Muscle layer of duodenum (tissue), 2 donors: ENCODE measurements at regions not wholly inside any gene's neighbourhood (a gene's known extent, or its start where the extent isn't known, plus 50 kb on each side); places are given as distances from the start of the nearest gene placed in this dataset.
"Not testable (repeated sequence)": the region's sequence is repeated elsewhere in the genome, so short reads cannot be mapped to it uniquely, and the experiment has no call there.

Experiments used
- H3K27ac ChIP-seq: one replicate; pipeline ENCODE4 v1.7.0; 2013; ENCODE audit warnings: mild to moderate bottlenecking, low read length
- H3K27me3 ChIP-seq: one replicate; pipeline ENCODE4 v1.7.0; 2013; ENCODE audit warnings: low read depth, mild to moderate bottlenecking, control low read depth, low read length
- H3K36me3 ChIP-seq, 2 donors: one replicate each; pipeline ENCODE4 v1.7.0; 2013; ENCODE audit warnings: low read length in 2 of 2, control low read depth in 1 of 2, mild to moderate bottlenecking in 1 of 2; ENCODE audit not compliant: insufficient read depth in 2 of 2, control insufficient read depth in 1 of 2
- H3K4me1 ChIP-seq, 2 donors: one replicate each; pipeline ENCODE4 v1.7.0; 2013; ENCODE audit warnings: low read length in 2 of 2, mild to moderate bottlenecking in 2 of 2, control low read depth in 1 of 2, moderate library complexity in 1 of 2; ENCODE audit not compliant: insufficient read depth in 2 of 2, control insufficient read depth in 1 of 2
- H3K4me3 ChIP-seq, 2 donors: one replicate each; pipeline ENCODE4 v1.7.0; 2013; ENCODE audit warnings: low read length in 2 of 2, low read depth in 1 of 2, mild to moderate bottlenecking in 1 of 2
- H3K9me3 ChIP-seq, 2 donors: one replicate each; pipeline ENCODE4 v1.7.0; 2013; ENCODE audit warnings: low read length in 2 of 2, control low read depth in 1 of 2, mild to moderate bottlenecking in 1 of 2; ENCODE audit not compliant: control insufficient read depth in 1 of 2
- donor health status: healthy.

DNA sequence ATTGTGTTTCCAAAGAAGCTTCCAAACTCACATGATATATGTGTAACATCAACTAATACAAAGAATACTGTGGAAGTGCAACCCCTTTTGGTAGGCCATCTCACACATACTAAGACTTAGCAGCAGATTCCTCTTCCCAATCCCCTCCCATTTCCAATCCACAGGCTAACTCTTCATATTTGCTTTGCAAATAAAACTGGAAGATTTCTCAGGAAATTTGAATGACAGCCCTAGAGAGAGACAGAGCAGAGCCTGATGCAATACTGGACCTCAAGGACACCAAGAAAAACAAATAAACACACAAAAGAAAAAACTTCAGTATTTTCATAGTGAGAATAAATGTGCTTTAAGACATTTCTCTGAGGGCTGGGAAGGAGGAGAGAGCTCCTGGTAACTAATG is 190.2 kb upstream of the BRINP3 start:
- H3K4me1 ChIP-seq, result no peaks in the 10 kb centered on the region
- no peaks in the 10 kb centered on the region for H3K9me3 ChIP-seq
- H3K27me3 ChIP-seq, result no peaks in the 10 kb centered on the region

DNA sequence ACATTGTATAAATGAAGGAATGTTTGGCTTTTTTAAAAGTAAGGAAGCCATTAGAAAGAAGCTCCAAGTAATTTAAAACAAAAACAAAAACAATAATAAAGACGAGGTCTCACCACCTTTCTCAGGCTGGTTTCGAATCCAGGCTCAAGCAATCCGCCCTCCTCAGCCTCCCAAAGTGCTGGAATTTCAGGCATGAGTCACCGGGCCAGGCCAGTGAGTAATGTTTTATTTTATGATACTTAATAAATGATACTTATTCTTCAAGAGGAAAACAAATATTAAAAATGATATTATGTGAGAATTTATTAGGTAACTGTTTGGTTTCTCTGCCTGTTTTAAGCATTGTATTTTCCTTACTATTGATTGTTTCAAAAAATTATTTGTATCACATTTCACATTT is 201.4 kb upstream of the BRINP3 start:
- H3K9me3 ChIP-seq, result no peaks in the 10 kb centered on the region

More for the DNA sequence above, 190.2 kb upstream of the BRINP3 start:
- Histone ChIP-seq H3K4me3 (no peak overlapping the region), H3K36me3 (no peaks in the 10 kb centered on the region), H3K27ac (no peak overlapping the region)

DNA sequence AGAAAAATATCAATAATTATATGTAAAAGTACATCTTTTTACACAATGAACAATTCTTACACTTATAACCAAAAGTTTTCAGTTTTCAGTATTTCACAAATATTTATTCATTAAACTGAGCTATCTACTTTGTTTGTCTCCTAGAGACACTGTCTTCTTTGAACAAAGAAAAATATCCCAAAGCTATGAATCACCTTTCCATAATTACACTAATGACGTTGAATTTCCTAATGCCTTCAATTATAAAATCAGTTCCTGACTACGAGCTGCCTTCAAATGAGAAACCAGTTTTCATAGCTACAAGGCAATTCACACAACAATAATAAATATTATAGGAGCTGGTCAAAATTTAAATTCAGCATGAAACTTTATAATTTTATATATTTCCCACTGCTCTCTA is 201.8 kb upstream of the BRINP3 start:
- Histone ChIP-seq H3K36me3 (no peaks in the 10 kb centered on the region), H3K27me3 (no peaks in the 10 kb centered on the region), H3K4me3 (no peak overlapping the region), H3K4me1 (no peaks in the 10 kb centered on the region), H3K27ac (no peak overlapping the region), H3K9me3 (no peaks in the 10 kb centered on the region)

More for the DNA sequence above, 201.4 kb upstream of the BRINP3 start:
- H3K27me3 ChIP-seq, result no peaks in the 10 kb centered on the region
- H3K36me3 ChIP-seq, result no peaks in the 10 kb centered on the region
- H3K27ac ChIP-seq, result no peak overlapping the region
- no peaks in the 10 kb centered on the region for H3K4me1 ChIP-seq
- H3K4me3 ChIP-seq, result no peak overlapping the region

DNA sequence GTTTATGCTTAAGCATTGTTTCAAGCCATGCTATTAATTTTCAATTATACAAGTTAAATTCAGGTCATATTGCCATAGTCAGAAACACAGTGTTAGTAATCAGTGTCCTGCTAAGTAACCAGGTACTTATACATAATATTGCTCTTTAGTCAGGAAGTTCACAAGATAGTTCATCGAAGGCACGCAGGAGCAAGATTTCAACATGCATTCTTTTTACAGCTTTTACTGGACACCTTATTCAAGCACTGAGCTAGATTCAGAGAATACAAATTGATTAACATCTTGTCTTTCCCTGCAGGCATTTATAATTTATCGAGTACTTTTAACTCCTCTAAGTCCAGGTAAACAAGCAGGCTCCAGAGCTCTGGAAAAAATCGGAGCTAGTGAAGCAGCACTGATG is 202.3 kb upstream of the BRINP3 start:
- Histone ChIP-seq H3K9me3 (no peaks in the 10 kb centered on the region), H3K27ac (no peak overlapping the region), H3K4me1 (no peaks in the 10 kb centered on the region), H3K36me3 (no peaks in the 10 kb centered on the region), H3K4me3 (no peak overlapping the region), H3K27me3 (no peaks in the 10 kb centered on the region)

DNA sequence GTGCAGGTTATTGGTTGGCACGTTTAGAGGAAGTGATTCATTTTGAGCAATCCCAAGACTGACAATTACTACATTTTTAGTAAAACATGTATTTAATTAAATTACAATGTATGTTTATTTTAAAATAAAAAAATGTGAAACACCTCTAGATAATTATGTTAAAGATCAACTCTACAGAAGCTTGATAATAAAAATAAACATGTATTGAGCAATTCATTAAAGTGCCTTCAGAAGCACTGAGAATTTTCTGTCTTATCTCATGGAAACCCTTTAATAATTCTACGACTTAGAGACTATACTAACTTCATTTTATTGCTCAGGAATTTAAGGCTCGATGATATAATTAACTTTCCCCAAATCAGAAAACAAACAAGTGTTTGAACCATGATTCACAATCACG is 208.0 kb upstream of the BRINP3 start:
- Histone ChIP-seq H3K36me3 (no peaks in the 10 kb centered on the region), H3K27ac (no peak overlapping the region), H3K9me3 (no peaks in the 10 kb centered on the region), H3K27me3 (no peaks in the 10 kb centered on the region), H3K4me1 (no peaks in the 10 kb centered on the region), H3K4me3 (no peak overlapping the region)

DNA sequence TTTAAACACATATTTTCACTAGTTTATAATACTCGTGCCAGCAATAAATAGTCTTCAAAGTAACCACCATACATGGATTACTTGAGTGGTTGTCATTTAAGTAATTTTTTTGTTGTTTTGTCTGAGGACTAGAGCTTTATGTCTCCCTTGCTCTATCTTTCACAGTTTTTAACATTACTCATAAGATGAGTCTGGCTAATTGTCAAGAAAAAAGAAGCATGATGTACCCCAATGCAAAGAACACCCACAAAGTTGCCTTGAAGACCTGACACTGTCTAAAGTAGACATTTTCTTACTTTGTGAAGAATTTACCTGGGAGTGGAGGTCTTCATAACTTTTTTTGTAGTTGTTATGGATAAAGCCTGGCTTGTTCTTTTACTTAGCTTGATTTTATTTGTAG is 210.4 kb upstream of the BRINP3 start:
- H3K27me3 ChIP-seq, result no peaks in the 10 kb centered on the region
- H3K9me3 ChIP-seq, result no peaks in the 10 kb centered on the region
- no peak overlapping the region for H3K27ac ChIP-seq
- H3K4me1 ChIP-seq, result no peaks in the 10 kb centered on the region
- H3K4me3 ChIP-seq, result no peak overlapping the region
- no peaks in the 10 kb centered on the region for H3K36me3 ChIP-seq

DNA sequence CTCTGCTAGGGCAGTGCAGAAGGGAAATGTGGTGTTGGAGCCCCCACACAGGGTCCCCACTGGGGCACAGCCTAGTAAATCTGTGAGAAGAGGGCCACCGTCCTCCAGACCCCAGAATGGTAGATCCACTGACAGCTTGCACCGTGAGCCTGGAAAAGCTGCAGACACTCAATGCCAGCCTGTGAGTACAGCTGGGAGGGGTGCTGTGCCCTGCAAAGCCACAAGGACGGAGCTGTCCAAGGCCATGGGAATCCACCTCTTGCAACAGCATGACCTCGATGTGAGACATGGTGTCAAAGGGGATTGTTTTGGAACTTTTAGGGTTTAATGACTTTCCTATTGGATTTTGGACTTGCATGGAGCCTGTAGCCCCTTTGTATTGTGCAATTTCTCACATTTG is 220.8 kb upstream of the BRINP3 start:
- H3K36me3 ChIP-seq, H3K4me3 ChIP-seq, H3K4me1 ChIP-seq, H3K9me3 ChIP-seq, H3K27ac ChIP-seq, H3K27me3 ChIP-seq: not testable (repeated sequence)

DNA sequence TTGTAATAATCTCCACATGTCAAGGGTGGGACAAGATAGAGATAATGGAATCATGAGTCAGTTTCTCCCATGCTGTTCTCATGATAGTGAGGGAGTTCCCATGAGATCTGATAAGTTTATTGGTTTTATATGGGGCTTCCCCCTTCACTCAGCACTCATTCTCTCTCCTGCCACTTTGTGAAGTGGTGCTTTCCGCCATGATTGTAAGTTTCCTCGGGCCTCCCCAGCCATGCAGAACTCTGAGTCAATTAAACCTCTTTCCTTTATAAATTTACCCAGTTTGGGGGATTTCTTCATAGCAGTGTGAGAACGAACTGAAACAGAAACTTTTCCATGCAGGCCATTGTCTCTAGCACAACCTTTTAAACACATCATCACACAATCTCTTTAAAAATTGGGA is 221.5 kb upstream of the BRINP3 start:
- Histone ChIP-seq H3K9me3 (no peaks in the 10 kb centered on the region), H3K4me3 (no peak overlapping the region), H3K36me3 (no peaks in the 10 kb centered on the region), H3K27me3 (no peaks in the 10 kb centered on the region), H3K27ac (no peak overlapping the region), H3K4me1 (no peaks in the 10 kb centered on the region)

DNA sequence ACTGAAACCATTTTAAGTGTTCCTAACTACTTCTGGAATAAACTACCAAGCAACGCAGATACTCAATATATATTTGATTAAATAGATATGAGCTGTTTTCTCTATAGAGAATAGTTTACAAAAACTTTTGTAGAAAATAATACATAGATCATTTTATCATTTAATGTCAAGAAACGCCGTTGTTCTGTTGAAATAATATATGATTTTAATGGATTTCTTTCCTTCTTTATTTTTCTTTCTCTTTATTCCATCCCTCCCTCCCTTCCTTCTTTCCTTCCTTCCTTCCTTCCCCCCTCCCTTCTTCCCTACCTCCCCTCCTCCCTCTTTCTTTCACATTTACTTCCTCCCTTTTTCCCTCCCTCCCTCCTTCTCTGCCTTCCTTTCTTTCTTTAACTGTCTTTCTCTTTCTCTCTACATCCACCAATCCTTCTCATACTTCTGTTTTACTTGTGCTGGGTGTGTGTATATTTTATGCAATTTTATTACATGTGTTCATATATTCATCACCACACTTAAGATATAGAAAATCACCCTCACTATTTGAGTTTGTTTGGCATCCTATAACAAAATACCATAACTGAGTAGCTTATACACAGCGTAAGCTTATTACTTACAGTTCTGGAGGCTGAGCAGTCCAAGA is 230.9 kb upstream of the BRINP3 start:
- Histone ChIP-seq H3K27me3 (no peaks in the 10 kb centered on the region), H3K4me3 (no peak overlapping the region), H3K27ac (no peak overlapping the region), H3K36me3 (no peaks in the 10 kb centered on the region), H3K9me3 (peaks cover 0 to 2% of the 10 kb centered on the region in 2 donors), H3K4me1 (no peaks in the 10 kb centered on the region)

DNA sequence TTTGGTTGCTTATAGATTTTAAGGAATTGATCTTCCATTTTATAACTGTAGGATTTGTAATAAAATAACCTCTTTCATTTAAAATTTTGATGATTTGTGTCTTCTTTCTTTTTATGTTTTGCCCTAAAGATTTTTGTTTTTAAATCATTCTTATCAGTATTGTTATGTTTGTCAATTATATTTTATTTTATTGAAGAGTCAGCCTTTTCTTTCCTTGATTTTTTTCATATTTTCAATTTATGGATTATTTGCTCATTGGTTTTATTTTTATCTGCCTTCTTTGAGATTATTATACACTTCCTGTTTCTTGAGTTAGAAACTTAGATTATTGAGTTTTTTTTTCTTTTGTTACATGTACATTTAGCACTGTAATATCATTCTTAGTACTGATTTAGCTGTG is 233.4 kb upstream of the BRINP3 start:
- Histone ChIP-seq H3K36me3 (no peaks in the 10 kb centered on the region), H3K27me3 (no peaks in the 10 kb centered on the region), H3K27ac (no peak overlapping the region), H3K9me3 (peaks cover 0 to 2% of the 10 kb centered on the region in 2 donors), H3K4me3 (no peak overlapping the region), H3K4me1 (no peaks in the 10 kb centered on the region)

DNA sequence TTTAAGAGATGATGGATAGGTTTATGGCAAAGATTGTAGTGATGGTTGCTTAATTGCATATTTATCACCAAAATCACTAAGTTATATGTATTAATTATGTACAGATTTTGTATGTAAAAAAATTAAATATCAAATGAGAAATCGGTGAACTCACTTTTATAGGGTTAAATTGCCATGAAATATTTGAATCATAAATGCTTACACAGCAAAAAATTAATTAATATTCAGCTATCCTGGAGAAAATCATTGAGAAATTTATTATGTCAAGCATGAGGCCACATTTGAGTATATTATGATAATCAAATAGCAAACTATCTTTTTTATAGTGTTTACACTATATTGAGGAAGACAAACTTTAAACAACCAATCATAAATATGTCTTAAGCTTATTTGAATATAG is 239.4 kb upstream of the BRINP3 start:
- peaks cover 0 to 2% of the 10 kb centered on the region in 2 donors for H3K9me3 ChIP-seq
- no peak overlapping the region for H3K27ac ChIP-seq
- H3K4me1 ChIP-seq, result no peaks in the 10 kb centered on the region
- H3K4me3 ChIP-seq, result no peak overlapping the region
- H3K27me3 ChIP-seq, result no peaks in the 10 kb centered on the region
- H3K36me3 ChIP-seq, result no peaks in the 10 kb centered on the region

DNA sequence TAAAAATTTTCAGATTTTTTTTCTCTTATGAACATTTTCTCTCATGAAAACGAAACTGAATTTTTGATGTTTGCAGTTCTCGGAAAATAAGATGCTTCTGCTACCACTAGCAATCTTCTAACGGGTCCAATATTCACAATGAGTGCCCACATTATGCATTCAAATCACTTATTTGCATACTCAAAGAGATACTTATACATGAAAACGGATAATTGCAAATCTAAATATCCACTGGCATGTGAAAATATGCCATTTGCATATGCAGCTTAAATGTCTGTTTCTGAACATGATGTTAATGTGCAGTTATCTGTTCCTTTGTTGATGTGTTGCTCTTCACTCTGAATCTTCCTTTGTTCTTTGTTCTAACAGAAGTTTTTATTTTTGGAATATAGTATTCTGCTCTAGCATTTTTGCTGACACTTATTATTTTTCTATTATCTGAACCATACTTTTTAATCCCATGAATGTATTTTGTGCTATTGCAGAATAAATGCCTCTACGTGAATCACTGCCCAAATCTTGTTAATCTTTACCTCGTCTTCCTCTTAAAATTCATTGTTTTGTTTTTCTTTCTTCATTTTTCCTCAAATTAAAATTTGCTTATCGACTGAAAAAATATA is 259.4 kb upstream of the BRINP3 start:
- H3K4me3 ChIP-seq, result no peak overlapping the region
- H3K36me3 ChIP-seq, result no peaks in the 10 kb centered on the region
- H3K27ac ChIP-seq, result no peak overlapping the region
- H3K4me1 ChIP-seq, result no peaks in the 10 kb centered on the region
- no peaks in the 10 kb centered on the region for H3K9me3 ChIP-seq
- no peaks in the 10 kb centered on the region for H3K27me3 ChIP-seq
